Mammary epithelial cell (primary cell): ENCODE measurements at regions not wholly inside any gene's neighbourhood (a gene's known extent, or its start where the extent isn't known, plus 50 kb on each side); places are given as distances from the start of the nearest gene placed in this dataset.

ENCODE experiments used
- EZH2 ChIP-seq: IDR thresholded peaks from 2 replicates; pipeline ENCODE4 v1.6.1; 2012; ENCODE audit warnings: low read length, inconsistent platforms, borderline replicate concordance
- TF ChIP-seq, protein P1 (sequence below), 2 donors: IDR thresholded peaks in 1 of 2; conservative IDR thresholded peaks in 1 of 2; 2 replicates each; pipeline ENCODE4 v1.5.1; 2011 to 2012; ENCODE audit warnings: inconsistent platforms in 2 of 2, low read length in 2 of 2, mild to moderate bottlenecking in 2 of 2, control low read depth in 1 of 2, low read depth in 1 of 2; ENCODE audit not compliant: insufficient read depth in 1 of 2; ENCODE audit errors: extremely low read depth in 1 of 2

DNA sequence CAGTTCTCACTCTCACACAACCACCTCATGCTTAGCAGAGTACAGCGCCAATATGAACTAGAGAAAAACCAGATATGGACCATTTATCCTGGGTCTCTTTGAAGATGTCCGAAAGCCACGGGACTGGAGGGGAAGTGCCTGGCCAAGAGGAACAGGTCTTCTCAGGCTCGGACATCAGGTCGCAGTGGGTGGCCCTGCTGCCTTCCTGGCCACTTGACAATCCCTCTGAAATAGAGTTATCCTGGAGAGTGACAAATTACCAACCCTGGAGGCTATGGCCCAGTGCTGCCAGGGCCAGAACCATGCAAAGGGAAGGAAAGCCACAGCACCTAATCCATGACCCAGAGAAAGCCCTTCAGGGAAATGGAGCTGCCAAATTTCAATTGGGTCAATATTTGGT is 646.8 kb upstream of the NRP1 start:
- TF ChIP-seq, protein P1, sequence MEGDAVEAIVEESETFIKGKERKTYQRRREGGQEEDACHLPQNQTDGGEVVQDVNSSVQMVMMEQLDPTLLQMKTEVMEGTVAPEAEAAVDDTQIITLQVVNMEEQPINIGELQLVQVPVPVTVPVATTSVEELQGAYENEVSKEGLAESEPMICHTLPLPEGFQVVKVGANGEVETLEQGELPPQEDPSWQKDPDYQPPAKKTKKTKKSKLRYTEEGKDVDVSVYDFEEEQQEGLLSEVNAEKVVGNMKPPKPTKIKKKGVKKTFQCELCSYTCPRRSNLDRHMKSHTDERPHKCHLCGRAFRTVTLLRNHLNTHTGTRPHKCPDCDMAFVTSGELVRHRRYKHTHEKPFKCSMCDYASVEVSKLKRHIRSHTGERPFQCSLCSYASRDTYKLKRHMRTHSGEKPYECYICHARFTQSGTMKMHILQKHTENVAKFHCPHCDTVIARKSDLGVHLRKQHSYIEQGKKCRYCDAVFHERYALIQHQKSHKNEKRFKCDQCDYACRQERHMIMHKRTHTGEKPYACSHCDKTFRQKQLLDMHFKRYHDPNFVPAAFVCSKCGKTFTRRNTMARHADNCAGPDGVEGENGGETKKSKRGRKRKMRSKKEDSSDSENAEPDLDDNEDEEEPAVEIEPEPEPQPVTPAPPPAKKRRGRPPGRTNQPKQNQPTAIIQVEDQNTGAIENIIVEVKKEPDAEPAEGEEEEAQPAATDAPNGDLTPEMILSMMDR (conservative IDR thresholded peaks at IDR 0.05 in 1 of 2, IDR thresholded peaks at IDR 0.05 in 1 of 2; ENCODE audit: extremely low read depth in 1 of 2, insufficient read depth in 1 of 2, low read depth in 1 of 2, low read length in 2 of 2): no peak
- no peak for TF ChIP-seq EZH2
